GM18508 (cell line): ENCODE measurements at regions not wholly inside any gene's neighbourhood (a gene's known extent, or its start where the extent isn't known, plus 50 kb on each side); places are given as distances from the start of the nearest gene placed in this dataset.

Experiments
- ATAC-seq: cut with Tn5 transposase; IDR thresholded peaks from one replicate; pipeline ENCODE4 v1.9.1; 2021; ENCODE audit warnings: moderate number of reproducible peaks; ENCODE audit not compliant: insufficient read depth, unreplicated experiment

DNA sequence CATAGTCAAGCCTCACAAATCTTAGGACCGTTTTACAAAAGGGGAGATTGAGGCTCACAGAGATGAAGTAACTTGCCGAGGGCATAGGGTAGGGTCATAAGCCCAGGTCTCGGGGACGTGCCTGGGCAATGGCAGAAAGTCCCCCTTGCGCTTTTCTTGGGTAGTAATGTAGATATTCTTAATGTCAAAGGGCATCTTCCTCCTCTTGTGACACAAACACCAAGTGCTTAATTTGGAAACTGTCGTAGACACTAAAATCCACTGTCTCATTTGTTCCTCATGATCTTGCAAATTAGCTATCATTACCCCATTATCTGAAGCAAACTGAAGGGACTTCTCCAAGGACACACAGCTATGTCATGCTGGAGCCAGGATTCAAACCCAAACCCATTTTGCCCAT, 180.8 kb downstream of the GAS1 start:
- no peak for ATAC-seq

DNA sequence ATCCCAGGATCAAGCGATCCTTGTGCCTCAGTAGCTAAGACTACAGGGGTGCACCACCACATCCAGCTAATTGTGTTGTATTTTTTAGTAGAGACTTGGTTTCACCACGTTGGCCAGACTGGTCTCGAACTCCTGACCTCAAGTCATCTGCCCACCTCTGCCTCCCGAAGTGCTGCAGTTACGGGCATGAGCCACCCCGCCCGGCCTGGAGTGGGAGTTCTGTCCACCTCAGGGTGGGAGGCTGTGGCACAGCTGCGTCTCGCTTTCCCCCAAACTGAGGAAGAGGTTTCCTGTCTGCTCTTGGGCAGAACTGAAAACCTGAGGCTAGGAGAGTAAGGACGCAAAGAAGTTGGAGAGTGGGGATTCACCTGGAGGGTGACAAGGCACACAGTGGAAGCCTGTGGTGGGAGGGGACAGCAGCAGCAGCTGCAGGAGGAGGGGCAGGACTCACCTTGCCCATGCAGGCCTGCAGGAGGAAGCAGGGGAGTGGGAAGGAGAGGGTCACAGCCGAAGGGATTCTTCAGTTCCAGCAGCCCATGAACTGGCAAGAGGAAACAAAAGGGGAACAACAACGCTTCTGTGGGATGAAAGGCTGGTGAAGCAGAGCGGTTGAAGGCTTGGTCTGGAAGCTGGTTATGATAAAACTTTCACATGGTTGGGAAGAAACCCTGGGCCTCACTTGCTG, 181.4 kb downstream of the GAS1 start:
- no peak for ATAC-seq

DNA sequence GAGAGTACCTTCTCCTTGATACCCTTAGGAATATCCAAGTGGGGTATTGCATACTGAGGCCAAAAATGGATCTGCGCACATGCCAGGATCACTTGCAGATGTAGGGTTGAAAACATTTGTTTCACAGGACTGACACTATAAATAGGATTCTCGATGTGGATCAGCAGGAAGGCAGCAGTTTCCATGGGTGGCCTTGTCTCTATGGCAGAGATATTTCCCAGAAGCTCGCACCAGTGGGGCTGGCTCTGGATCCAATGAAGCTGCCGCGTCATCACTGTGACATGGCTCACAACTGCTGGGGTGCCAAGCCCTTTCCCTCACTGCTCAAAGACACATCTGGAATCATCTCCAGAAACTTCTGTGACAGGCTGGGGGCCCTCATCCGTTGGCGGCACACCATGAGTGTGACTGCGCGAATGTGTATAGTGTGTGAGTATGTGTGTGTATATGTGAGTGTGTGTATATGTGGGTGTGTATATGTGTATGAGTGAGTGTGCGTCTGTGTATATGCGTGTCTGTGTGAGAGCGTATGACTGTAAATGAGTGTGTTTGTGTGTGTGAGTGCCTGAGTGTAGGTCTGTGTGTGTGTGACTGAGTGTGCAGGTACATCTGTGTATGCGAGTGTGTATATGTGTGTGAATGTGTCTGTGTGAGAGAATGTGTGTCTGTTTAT, 182.5 kb downstream of the GAS1 start:
- no peak for ATAC-seq

DNA sequence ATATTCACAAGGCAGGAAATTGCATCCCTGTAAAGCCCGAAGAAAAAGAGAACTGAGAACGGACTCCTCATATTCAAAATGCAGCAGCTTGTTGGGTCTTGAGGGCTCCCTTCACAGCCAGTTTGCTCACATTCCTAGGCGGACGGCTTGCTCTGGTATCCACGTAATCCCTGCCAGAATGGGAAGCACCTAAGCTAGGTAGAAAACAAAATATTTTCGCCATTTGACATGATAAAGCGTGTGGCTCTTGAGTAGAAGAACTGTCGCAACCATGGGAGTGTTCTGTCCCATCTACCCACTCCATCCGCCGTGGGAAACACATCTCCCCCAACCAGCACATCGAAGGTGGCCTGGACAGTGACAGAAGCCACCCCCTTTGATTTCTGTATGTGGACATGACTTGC, 183.1 kb downstream of the GAS1 start:
- ATAC-seq = no peak

DNA sequence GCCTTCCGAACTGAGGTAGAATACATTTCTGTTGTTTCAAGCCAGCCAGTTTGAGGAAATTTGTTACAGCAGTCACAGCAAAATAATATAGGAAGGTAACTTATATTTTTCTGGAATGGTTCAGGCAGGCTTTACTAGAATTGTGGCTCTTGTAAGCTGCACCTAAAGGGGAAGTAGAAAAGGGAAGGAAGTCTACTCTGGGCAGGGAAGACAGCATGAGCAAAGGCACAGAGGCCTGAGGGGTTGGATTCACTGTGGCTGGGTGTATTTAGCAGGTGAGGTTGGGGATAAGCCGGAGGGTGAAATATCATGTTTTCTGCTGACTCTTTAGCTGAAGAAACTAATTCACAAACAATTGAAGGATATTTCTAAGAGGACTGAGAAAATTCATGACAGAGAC, 183.5 kb downstream of the GAS1 start:
- no peak for ATAC-seq

DNA sequence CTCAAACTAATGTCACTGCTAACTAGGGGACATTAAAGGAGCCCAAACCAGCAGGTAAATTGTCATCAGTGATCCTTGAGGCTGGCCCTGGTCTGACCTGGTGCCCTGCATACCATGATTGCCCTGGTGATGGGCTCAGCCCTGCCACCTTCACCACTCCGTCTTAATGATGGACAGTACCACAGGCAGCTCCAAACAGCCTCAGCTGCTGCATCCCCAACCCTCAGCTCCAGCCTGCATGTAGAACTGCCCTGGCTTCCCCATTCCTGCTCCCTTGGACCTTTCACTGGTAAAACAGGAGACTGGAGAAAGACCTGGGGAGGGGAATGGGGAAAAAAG, 190.0 kb downstream of the GAS1 start:
- no peak for ATAC-seq

- no peak for ATAC-seq
These were observed 190.5 kb downstream of the GAS1 start for GRCh38 chr9:86756576-86757381.

DNA sequence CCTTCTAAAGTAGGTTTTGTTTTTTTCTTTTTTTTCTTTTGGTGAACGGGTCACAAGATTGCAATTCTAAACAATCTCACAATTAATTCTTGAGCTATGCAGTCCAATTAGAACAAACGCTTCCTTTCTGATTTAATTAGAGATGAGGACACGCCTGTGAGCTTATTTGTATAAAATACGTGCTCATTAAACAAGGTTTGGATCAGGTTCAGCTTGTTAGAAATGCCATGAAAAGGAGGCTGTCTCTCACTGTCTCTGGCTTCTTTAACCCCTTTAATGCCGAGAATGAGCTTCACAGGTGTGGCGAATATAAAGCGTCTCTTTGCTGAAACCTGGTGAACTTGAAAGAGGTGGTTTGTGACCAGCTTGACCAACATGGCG, 191.8 kb downstream of the GAS1 start:
- ATAC-seq = no peak

- ATAC-seq = no peak
These were observed 192.4 kb downstream of the GAS1 start for GRCh38 chr9:86754581-86755560.

- no peak for ATAC-seq
These were observed 193.5 kb downstream of the GAS1 start for GRCh38 chr9:86753836-86754235.

DNA sequence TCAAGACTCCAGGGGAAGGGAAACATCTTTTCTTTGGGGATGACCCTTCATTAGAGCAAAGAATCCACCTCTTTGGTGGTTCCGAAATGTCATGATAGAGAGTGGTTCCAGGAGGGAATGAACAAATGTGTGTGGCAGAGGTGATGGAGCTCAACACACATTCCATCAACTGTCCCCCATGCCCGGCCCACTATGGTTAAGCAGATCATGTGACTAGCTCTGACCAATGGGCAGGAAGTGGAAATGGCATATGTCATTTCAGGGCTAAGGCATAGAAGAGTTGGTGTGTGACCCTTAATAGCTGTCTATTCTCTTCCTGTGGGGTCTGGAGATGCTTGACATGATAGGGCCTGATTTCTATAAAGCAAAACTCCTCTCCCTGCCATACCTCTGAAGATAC, 194.6 kb downstream of the GAS1 start:
- ATAC-seq = no peak

GRCh38 chr9:86751956-86752355, 195.3 kb downstream of the GAS1 start:
- ATAC-seq = no peak

DNA sequence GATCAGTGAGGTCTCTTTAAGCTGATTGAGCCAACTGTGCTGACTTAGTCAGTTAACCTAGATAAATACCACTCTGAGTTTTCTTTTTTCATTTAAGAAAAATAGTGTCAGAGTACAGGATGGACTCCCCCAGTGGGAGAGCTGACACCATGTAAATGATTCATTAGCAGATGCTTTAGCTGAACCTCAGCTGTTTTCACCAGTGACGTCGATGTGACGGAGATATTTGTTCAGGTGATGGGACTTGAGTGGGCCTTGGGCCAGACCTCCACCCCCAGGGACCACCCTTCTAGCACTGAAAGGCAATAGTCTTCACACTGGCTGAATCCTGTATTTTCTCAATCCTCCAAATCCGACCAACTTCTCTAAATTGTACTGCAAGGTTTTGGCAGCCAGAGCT, 196.1 kb downstream of the GAS1 start:
- no peak for ATAC-seq

GRCh38 chr9:86749894-86750255, 197.4 kb downstream of the GAS1 start:
- no peak for ATAC-seq

DNA sequence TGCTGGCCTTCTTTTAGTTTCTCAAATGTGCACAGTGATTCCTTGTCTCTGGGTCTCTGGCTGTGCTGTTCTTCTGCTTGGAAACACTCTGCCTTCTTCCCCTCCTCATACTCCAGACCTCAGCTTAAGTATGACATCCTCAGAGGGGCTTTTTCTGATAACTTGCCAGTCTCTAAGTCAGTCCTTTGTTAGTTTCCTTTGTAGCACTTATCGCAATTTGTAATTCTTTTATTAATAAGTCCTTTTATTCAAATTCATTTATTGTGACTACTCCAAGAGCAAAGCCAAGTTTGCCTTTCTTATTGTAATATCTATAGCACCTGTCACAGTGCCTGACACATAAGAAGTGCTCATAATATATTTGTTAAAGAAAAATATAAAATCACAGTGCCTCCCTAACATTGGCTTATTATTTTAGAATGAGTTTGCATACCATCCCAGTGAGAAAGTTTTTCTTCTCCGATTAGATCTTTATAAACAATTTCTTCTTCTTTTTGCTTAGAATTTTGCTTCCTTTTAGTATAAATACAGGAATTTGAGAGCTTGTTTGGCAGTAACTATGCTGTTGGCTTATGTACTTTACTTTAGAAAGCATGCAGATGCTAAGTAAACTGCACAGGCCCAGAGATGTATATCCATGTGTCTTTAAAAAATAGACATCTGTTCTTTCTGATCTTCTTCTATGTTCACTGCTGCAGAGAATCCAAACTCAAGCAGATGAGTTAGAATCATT, 198.0 kb downstream of the GAS1 start:
- no peak for ATAC-seq

DNA sequence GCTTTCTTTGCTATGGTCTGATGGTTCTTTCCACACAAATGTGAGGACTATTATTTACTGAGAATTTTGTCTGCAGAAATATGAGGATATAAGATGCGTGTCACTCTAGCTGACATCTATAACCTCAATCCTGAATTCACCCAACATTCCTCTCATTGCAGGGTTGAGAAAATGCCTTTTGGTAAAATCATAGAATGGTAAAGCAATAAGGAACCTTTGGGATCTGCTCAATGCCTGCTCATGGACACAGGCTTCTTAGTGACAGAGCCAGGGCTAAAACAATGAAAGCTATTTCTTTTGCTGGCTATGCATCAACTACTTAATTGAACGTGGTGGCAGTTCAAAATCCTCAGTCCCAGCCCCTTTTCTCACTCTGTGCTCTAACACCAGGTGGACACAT, 199.6 kb downstream of the GAS1 start:
- no peak for ATAC-seq

DNA sequence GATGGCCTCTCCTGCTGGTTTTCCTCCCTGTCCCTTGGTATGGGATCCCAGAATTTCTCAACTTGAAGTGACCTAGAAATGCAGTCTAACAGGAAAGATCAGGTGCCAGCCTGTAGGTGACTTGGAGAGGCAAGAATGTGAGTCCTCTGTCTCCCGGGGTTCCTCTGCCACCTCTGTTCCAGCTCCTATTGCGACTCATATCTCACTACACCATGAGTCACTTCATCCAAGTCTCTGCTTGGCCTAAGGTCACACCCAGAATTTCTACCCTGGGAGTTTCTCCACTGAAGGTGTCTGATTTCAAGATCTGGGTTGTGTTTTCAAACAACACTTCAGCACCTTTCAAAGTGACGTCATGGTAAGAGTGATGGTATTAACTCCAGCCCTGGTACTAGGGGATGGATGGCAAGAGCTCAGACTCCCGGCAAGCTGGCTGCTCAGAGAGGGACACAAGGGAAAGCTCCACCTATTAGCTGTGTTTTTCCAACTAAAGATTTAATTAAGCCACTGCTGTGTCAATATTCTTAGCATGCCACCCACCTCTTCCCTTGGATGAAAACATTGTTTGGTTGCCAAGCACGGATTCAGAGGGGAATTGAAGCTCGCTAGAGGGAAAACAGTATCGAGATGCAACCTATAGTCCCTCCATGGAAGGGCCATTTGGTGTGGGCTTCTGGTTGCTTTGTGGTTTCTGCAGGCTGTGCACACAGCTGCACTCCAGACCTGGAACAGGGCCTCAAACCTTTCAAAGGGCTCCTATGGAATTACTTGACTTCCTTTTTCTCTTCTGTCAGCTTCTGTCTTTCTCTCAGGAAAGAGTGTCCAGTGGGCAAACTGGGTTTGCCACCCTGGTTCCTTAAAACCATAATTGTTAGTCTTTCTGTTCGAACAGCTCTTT, 205.7 kb downstream of the GAS1 start:
- ATAC-seq = no peak

GRCh38 chr9:86735772-86736458, 211.4 kb downstream of the GAS1 start:
- no peak for ATAC-seq
